ENCODE measurements at regions not wholly inside any gene's neighbourhood (a gene's known extent, or its start where the extent isn't known, plus 50 kb on each side); places are given as distances from the start of the nearest gene placed in this dataset.

GRCh38 chr14:49139593-49139992 is 446.6 kb downstream of the RPS29 start:
- TF ChIP-seq CTCF (conservative IDR thresholded peaks at IDR 0.05), result no peak
- no peak for TF ChIP-seq EZH2 (IDR thresholded peaks at IDR 0.05; ENCODE audit: low read depth)

Data from PC-9 (cell line).